ENCODE measurements at regions not wholly inside any gene's neighbourhood (a gene's known extent, or its start where the extent isn't known, plus 50 kb on each side); places are given as distances from the start of the nearest gene placed in this dataset.

GRCh38 chr20:24718277-24718676 is 230.8 kb upstream of the CST7 start:
- no peak for DNase-seq (ENCODE audit: low spot score)
- FAIRE-seq = no peak

- FAIRE-seq = no peak
- DNase-seq (ENCODE audit: low spot score) = no peak
These were observed 230.4 kb upstream of the CST7 start for GRCh38 chr20:24718696-24719095.

GRCh38 chr20:24720957-24721356 is 228.1 kb upstream of the CST7 start:
- DNase-seq (ENCODE audit: low spot score) (no peak), FAIRE-seq (no peak)

GRCh38 chr20:24721891-24722568 is 227.0 kb upstream of the CST7 start:
- DNase-seq (ENCODE audit: low spot score) (no peak), FAIRE-seq (no peak)

GRCh38 chr20:24722586-24722985 is 226.5 kb upstream of the CST7 start:
- no peak for DNase-seq (ENCODE audit: low spot score)
- no peak for FAIRE-seq

GRCh38 chr20:24723186-24723585 is 225.9 kb upstream of the CST7 start:
- DNase-seq (ENCODE audit: low spot score) (no peak), FAIRE-seq (no peak)

- FAIRE-seq = no peak
- no peak for DNase-seq (ENCODE audit: low spot score)
These were observed 225.3 kb upstream of the CST7 start for GRCh38 chr20:24723647-24724352.

GRCh38 chr20:24724982-24725533 is 224.0 kb upstream of the CST7 start:
- no peak for FAIRE-seq
- DNase-seq (ENCODE audit: low spot score) = no peak

GRCh38 chr20:24727795-24728194 is 221.3 kb upstream of the CST7 start:
- DNase-seq (ENCODE audit: low spot score) = no peak
- FAIRE-seq = no peak

GRCh38 chr20:24729896-24730605 is 219.0 kb upstream of the CST7 start:
- DNase-seq (ENCODE audit: low spot score) = no peak
- no peak for FAIRE-seq

- FAIRE-seq = no peak
These were observed 218.3 kb upstream of the CST7 start for GRCh38 chr20:24730750-24731149.

GRCh38 chr20:24731312-24731711 is 217.8 kb upstream of the CST7 start:
- DNase-seq (ENCODE audit: low spot score) (no peak), FAIRE-seq (no peak)

More at GRCh38 chr20:24730750-24731149, 218.3 kb upstream of the CST7 start:
- DNase-seq (ENCODE audit: low spot score) = no peak

- DNase-seq (ENCODE audit: low spot score) (no peak), FAIRE-seq (no peak)
These were observed 217.0 kb upstream of the CST7 start for GRCh38 chr20:24732076-24732475.

GRCh38 chr20:24732599-24732998 is 216.5 kb upstream of the CST7 start:
- DNase-seq (ENCODE audit: low spot score) (no peak), FAIRE-seq (no peak)

GRCh38 chr20:24733416-24733815 is 215.7 kb upstream of the CST7 start:
- DNase-seq (ENCODE audit: low spot score) (no peak), FAIRE-seq (no peak)

GRCh38 chr20:24734139-24734538 is 214.9 kb upstream of the CST7 start:
- DNase-seq (ENCODE audit: low spot score) = no peak
- FAIRE-seq = no peak

- FAIRE-seq = no peak
- no peak for DNase-seq (ENCODE audit: low spot score)
These were observed 213.8 kb upstream of the CST7 start for GRCh38 chr20:24735263-24735662.

- DNase-seq (ENCODE audit: low spot score) = no peak
- no peak for FAIRE-seq
These were observed 212.8 kb upstream of the CST7 start for GRCh38 chr20:24736131-24736843.

GRCh38 chr20:24736844-24737211 is 212.2 kb upstream of the CST7 start:
- DNase-seq (ENCODE audit: low spot score) (no peak), FAIRE-seq (no peak)

GRCh38 chr20:24737212-24737850 is 211.7 kb upstream of the CST7 start:
- DNase-seq (ENCODE audit: low spot score) = no peak
- FAIRE-seq = no peak

Data from RCC 7860 (cell line).